ENCODE measurements at regions not wholly inside any gene's neighbourhood (a gene's known extent, or its start where the extent isn't known, plus 50 kb on each side); places are given as distances from the start of the nearest gene placed in this dataset.
A peak's percentile ranks its signal among the peaks of the same experiment; 100 is the strongest.

DNA sequence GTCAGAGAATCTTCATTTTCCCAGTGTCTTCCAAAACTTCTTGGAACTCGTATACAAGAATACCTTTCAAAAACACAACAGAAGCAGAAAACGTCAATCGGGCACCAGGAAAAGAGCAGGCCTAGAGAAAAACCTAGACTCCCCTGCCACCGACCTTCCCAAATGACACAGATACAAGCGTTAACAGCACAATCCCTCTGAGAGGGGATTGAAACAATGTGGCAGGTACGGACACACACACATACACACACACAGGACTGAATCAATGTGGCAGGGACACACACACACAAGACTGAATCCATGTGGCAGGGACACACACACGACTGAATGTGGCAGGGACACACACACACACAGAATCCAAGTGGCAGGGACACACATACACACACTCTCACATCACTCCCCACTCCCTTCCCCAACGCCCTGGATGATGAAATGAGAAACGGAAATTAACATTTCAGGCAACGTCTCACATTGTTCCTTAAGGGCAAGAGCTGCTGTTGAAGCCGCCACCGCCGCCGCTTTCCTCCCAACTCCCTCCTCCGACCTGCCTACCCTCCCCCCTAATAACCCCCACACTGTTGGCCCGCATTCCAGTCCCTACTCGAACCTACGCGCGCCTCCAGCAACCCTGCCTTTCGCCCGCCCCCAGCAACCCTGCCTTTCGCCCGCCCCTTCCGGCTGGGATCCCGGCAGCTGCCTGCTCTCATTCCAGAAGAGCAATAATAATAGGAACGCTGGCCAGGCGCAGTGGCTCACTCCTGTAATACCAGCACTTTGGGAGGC lies 302.1 kb upstream of the HSFY2 start:
- no peaks in the 10 kb centered on the region for H3K4me1 ChIP-seq
- H3K9me3 ChIP-seq (ENCODE audit: control insufficient read depth, low read length) = no peaks in the 10 kb centered on the region
- H3K4me3 ChIP-seq (ENCODE audit: low read depth, low read length) = peak overlapping the region; percentile 61
- no peak overlapping the region for H3K9ac ChIP-seq
- H3K27ac ChIP-seq = no peak overlapping the region
- peak overlapping the region; percentile 57 for H3K4me2 ChIP-seq (ENCODE audit: low read length)
- H2AFZ ChIP-seq = no peak overlapping the region
- no peaks in the 10 kb centered on the region for H3K79me2 ChIP-seq
- H3K36me3 ChIP-seq (ENCODE audit: control insufficient read depth, insufficient read depth, low read length) = no peaks in the 10 kb centered on the region
- TF ChIP-seq CTCF (IDR thresholded peaks at IDR 0.05) = no peak
- H3K27me3 ChIP-seq (ENCODE audit: control insufficient read depth, insufficient read depth, low read length) = no peaks in the 10 kb centered on the region

- Histone ChIP-seq H2AFZ (no peak overlapping the region), H3K79me2 (no peaks in the 10 kb centered on the region), H3K9ac (no peak overlapping the region), H3K4me2 (ENCODE audit: low read length) (no peak overlapping the region), H3K27ac (no peak overlapping the region), H3K4me3 (ENCODE audit: low read depth, low read length) (no peak overlapping the region), H3K27me3 (ENCODE audit: control insufficient read depth, insufficient read depth, low read length) (no peaks in the 10 kb centered on the region), H3K4me1 (no peaks in the 10 kb centered on the region), H3K9me3 (ENCODE audit: control insufficient read depth, low read length) (no peaks in the 10 kb centered on the region), H3K36me3 (ENCODE audit: control insufficient read depth, insufficient read depth, low read length) (no peaks in the 10 kb centered on the region)
- no peak for TF ChIP-seq CTCF (IDR thresholded peaks at IDR 0.05)
These were observed 293.9 kb upstream of the HSFY2 start for GRCh38 chrY:19067435-19067834.

DNA sequence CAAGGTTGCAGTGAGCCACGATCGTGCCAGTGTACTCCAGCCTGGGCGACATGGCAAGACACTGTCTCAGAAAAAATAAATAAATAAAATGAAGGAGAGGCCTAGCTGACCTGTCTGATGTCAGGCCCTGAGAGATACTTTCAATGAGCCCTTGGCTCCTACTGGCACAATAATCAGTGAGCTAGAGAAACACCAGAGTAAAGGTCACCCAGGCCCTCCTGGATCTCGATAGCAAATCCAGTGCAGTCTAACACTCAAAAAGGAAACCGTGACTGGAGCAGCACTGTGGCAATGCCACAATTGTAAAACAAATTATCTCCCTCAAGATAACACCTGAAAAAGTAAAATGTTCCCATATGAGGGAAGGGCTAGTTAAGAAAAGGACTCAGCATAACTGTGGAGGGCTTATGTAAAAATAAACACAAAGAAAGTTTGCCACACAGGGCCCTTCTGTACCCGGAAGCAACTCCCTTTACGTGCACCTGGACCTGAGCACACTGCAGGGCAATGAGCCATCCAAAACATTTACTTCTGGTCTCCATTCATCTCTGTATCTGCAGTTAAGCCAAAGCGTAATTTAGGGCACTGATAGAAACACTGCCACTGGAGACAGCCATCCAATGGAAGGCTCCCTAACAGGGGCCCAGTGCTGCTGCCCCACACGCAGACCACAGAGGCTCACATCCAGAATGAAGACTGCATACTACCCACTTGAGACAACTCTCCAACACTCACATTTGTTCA lies 293.1 kb upstream of the HSFY2 start:
- Histone ChIP-seq H3K4me1 (no peaks in the 10 kb centered on the region), H3K36me3 (ENCODE audit: control insufficient read depth, insufficient read depth, low read length) (no peaks in the 10 kb centered on the region), H3K9ac (no peak overlapping the region), H3K4me3 (ENCODE audit: low read depth, low read length) (no peak overlapping the region), H3K4me2 (ENCODE audit: low read length) (no peak overlapping the region), H2AFZ (no peak overlapping the region), H3K9me3 (ENCODE audit: control insufficient read depth, low read length) (no peaks in the 10 kb centered on the region), H3K27ac (no peak overlapping the region), H3K79me2 (no peaks in the 10 kb centered on the region), H3K27me3 (ENCODE audit: control insufficient read depth, insufficient read depth, low read length) (no peaks in the 10 kb centered on the region)
- TF ChIP-seq CTCF (IDR thresholded peaks at IDR 0.05) = no peak

DNA sequence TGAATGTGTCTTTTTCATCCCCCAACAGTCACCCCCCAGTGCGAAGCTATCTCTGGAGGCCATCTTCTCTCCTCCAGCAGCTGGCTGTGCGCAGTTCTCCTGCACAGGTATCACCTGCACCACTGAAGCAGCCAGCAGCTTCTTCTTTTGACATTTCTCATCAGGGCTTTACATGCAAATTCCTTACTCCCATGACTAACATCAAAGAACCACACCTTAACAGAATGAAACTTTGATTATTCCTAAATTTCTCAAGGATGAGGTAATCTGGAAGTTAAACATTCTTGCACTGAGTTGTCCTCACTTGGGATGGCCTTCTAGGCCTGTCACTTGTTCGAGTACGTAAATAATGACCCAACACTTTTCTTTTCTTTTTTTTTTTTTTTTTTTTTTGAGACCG lies 291.6 kb upstream of the HSFY2 start:
- H3K4me3 ChIP-seq (ENCODE audit: low read depth, low read length) = no peak overlapping the region
- no peaks in the 10 kb centered on the region for H3K79me2 ChIP-seq
- no peak overlapping the region for H3K4me2 ChIP-seq (ENCODE audit: low read length)
- H2AFZ ChIP-seq = no peak overlapping the region
- no peaks in the 10 kb centered on the region for H3K4me1 ChIP-seq
- no peak overlapping the region for H3K27ac ChIP-seq
- TF ChIP-seq CTCF (IDR thresholded peaks at IDR 0.05) = no peak
- no peaks in the 10 kb centered on the region for H3K27me3 ChIP-seq (ENCODE audit: control insufficient read depth, insufficient read depth, low read length)
- no peak overlapping the region for H3K9ac ChIP-seq
- H3K36me3 ChIP-seq (ENCODE audit: control insufficient read depth, insufficient read depth, low read length) = no peaks in the 10 kb centered on the region
- no peaks in the 10 kb centered on the region for H3K9me3 ChIP-seq (ENCODE audit: control insufficient read depth, low read length)

All from parathyroid adenoma (tissue), 2 donors.